ENCODE measurements at regions not wholly inside any gene's neighbourhood (a gene's known extent, or its start where the extent isn't known, plus 50 kb on each side); places are given as distances from the start of the nearest gene placed in this dataset.

GRCh38 chr13:40399756-40400155 lies 266.7 kb downstream of the FOXO1 start:
- no peak for TF ChIP-seq CTCF (optimal IDR thresholded peaks at IDR 0.05 in 1 of 3, IDR thresholded peaks at IDR 0.05 in 1 of 3, conservative IDR thresholded peaks at IDR 0.05 in 1 of 3; ENCODE audit: extremely low read depth in 1 of 3, insufficient read depth in 2 of 3, low read length in 3 of 3)
- TF ChIP-seq EZH2 (IDR thresholded peaks at IDR 0.05; ENCODE audit: low read length): no peak

All from keratinocyte (primary cell).